Mesodermal cell (in vitro differentiated cells): ENCODE measurements at regions not wholly inside any gene's neighbourhood (a gene's known extent, or its start where the extent isn't known, plus 50 kb on each side); places are given as distances from the start of the nearest gene placed in this dataset.

Experiments
- H3K27ac ChIP-seq: 2 replicates; pipeline ENCODE4 v1.7.0; 2013; ENCODE audit warnings: mild to moderate bottlenecking, low read depth, low read length, moderate library complexity; ENCODE audit not compliant: severe bottlenecking
- H3K36me3 ChIP-seq: 2 replicates; pipeline ENCODE4 v1.7.1; 2013; ENCODE audit warnings: mild to moderate bottlenecking, low read length, moderate library complexity; ENCODE audit not compliant: control insufficient read depth, insufficient read depth
- H3K4me1 ChIP-seq: one replicate; pipeline ENCODE4 v1.7.1; 2013; ENCODE audit warnings: mild to moderate bottlenecking, low read length; ENCODE audit not compliant: insufficient read depth, control insufficient read depth, poor library complexity, severe bottlenecking
- H3K4me3 ChIP-seq: 2 replicates; pipeline ENCODE4 v1.7.0; 2013; ENCODE audit warnings: low read length, control low read depth, mild to moderate bottlenecking; ENCODE audit not compliant: insufficient read depth, poor library complexity, severe bottlenecking; ENCODE audit errors: extremely low read depth
- H3K9me3 ChIP-seq: 2 replicates; pipeline ENCODE4 v1.7.1; 2013; ENCODE audit warnings: mild to moderate bottlenecking, low read length, moderate library complexity; ENCODE audit not compliant: control insufficient read depth
- WGBS, 2 experiments: methylation state at CpG; one replicate each; pipeline ENCODE4 v1.1.5; 2013; ENCODE audit warnings: missing lambda C conversion rate in 2 of 2; ENCODE audit not compliant: insufficient coverage in 2 of 2; 5-methylcytosine and 5-hydroxymethylcytosine counted together

DNA sequence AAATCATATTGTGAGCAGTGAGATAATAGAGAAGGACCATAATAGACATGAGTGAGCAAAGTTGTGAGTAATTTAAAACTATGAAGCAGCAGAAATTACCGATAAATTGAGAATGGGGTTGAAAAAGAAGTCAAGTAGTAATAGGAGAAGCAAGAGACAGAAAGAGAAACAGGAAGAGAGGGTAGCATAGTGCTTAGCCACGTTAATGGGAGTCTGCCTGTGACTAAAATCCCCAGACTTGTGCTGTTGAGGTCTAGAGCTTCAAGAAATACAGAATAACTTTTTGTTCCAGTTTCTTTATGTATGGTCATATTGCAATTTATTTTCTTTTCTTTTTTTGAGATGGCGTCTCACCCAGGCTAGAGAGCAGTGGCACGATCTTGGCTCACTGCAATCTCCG is 368.7 kb downstream of the METTL15 start:
- H3K36me3 ChIP-seq = no peaks in the 10 kb centered on the region
- no peaks in the 10 kb centered on the region for H3K4me1 ChIP-seq
- 94 to 100% methylated on average over 5 of the region's 5 CpGs for WGBS, 2 experiments
- no peaks in the 10 kb centered on the region for H3K9me3 ChIP-seq
- no peak overlapping the region for H3K27ac ChIP-seq
- H3K4me3 ChIP-seq = no peak overlapping the region

GRCh38 chr11:28476049-28476448 is 367.9 kb downstream of the METTL15 start:
- no peak overlapping the region for H3K27ac ChIP-seq
- no peak overlapping the region for H3K4me3 ChIP-seq
- 50% methylated on average over 1 of the region's 3 CpGs; no CpG with 5 or more reads in 1 of the 2 experiments for WGBS, 2 experiments
- no peaks in the 10 kb centered on the region for H3K4me1 ChIP-seq
- H3K36me3 ChIP-seq = no peaks in the 10 kb centered on the region
- H3K9me3 ChIP-seq = no peaks in the 10 kb centered on the region

DNA sequence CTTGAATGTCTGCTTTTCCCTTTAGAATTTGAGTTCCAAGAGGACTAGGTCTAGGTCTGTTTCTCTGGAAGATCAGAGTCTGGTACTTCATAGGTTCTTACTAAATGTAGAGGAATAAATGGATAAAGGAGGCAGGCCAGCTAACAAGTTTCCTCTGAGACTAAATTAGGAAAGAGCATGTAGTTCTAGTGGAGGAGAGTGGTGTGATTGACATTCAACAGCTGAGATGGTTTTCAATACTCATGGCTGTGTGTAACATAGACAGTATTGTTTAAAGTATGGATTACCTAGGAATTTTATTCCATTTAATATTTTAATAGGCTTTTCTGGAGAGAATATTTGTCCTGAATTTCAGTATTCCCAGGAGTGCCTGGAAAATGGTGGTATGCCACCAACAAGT is 364.7 kb downstream of the METTL15 start:
- Histone ChIP-seq H3K4me3 (no peak overlapping the region), H3K27ac (no peak overlapping the region), H3K36me3 (no peaks in the 10 kb centered on the region), H3K9me3 (no peaks in the 10 kb centered on the region), H3K4me1 (no peaks in the 10 kb centered on the region)

DNA sequence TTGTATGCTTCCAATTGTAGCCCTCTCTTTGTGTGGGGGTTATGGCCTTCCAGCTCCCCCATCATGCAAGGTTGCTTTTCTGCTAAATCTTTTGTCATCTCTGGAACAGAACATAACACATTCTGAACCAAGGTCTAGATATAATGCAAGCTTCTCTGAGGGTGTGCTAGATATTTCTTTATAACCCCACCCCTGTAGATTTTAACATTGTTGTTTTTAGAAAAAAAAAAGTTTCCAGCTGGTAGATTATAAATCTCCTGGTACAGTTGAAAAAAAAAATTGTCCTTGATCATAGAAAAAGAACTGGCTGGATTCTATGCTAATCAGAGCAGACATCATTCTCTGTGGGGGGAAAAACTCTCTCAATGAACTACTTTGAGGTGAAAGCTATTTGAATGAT is 363.3 kb downstream of the METTL15 start:
- no peaks in the 10 kb centered on the region for H3K36me3 ChIP-seq
- H3K27ac ChIP-seq = no peak overlapping the region
- no peaks in the 10 kb centered on the region for H3K9me3 ChIP-seq
- no peak overlapping the region for H3K4me3 ChIP-seq
- H3K4me1 ChIP-seq = no peaks in the 10 kb centered on the region

DNA sequence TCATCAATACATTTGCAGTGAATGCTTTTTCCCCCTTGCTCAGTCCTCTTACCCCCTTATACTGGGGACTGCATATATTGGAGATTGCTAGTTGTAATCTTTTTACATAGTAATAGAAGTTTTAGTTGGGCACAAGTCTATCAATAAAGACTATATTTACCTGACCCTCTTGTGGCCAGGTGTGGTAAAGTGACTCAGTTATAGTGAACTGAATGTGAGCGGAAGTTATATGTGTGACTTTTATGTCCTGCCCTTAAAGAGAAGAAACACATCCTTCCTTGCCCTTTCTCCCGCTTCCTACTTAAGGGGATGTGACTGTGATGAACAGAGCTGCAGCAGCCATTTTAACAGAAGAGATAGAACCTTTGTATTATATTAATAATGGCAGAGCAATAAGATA is 362.0 kb downstream of the METTL15 start:
- no CpG with 5 or more reads among the region's 2 CpGs for WGBS, 2 experiments
- no peak overlapping the region for H3K4me3 ChIP-seq

GRCh38 chr11:28466506-28466905 is 358.3 kb downstream of the METTL15 start:
- 97% methylated on average over 6 of the region's 7 CpGs; no CpG with 5 or more reads in 1 of the 2 experiments for WGBS, 2 experiments
- Histone ChIP-seq H3K36me3 (no peaks in the 10 kb centered on the region), H3K27ac (no peak overlapping the region), H3K4me1 (no peaks in the 10 kb centered on the region), H3K9me3 (no peaks in the 10 kb centered on the region), H3K4me3 (no peak overlapping the region)

More for the DNA sequence above, 362.0 kb downstream of the METTL15 start:
- H3K9me3 ChIP-seq = no peaks in the 10 kb centered on the region
- H3K36me3 ChIP-seq = no peaks in the 10 kb centered on the region
- no peak overlapping the region for H3K27ac ChIP-seq
- H3K4me1 ChIP-seq = no peaks in the 10 kb centered on the region

GRCh38 chr11:28464252-28464867 is 356.2 kb downstream of the METTL15 start:
- 45 to 62% methylated on average over 1 of the region's 1 CpG for WGBS, 2 experiments
- no peaks in the 10 kb centered on the region for H3K36me3 ChIP-seq
- H3K4me3 ChIP-seq = no peak overlapping the region
- H3K4me1 ChIP-seq = no peaks in the 10 kb centered on the region
- H3K27ac ChIP-seq = no peak overlapping the region
- H3K9me3 ChIP-seq = no peaks in the 10 kb centered on the region

- Histone ChIP-seq H3K9me3 (no peaks in the 10 kb centered on the region), H3K36me3 (no peaks in the 10 kb centered on the region), H3K27ac (no peak overlapping the region), H3K4me1 (no peaks in the 10 kb centered on the region), H3K4me3 (no peak overlapping the region)
- WGBS, 2 experiments = 100% methylated on average over 2 of the region's 4 CpGs
These were observed 355.6 kb downstream of the METTL15 start for GRCh38 chr11:28463826-28464225.

DNA sequence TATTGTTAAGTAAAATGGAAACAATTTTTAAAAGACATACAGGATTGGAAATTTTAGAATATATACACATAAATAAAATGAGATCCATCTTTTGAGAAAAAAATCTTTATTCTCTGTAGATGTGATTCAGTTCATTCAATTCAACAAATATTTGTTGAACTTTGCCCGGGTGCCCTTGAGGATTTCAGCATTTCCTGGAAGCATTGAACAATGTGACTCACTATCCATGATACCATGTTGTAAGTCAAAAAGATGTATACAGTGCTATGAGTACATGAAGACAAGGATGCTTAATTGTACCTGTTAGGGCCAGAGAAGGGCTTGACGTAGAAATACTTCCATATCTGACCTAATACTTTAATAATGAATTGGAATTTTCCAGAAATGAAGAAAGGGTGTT is 353.7 kb downstream of the METTL15 start:
- Histone ChIP-seq H3K4me1 (no peaks in the 10 kb centered on the region), H3K9me3 (no peaks in the 10 kb centered on the region), H3K36me3 (no peaks in the 10 kb centered on the region), H3K4me3 (no peak overlapping the region), H3K27ac (no peak overlapping the region)
- WGBS, 2 experiments = 89% methylated on average over 1 of the region's 2 CpGs; no CpG with 5 or more reads in 1 of the 2 experiments

DNA sequence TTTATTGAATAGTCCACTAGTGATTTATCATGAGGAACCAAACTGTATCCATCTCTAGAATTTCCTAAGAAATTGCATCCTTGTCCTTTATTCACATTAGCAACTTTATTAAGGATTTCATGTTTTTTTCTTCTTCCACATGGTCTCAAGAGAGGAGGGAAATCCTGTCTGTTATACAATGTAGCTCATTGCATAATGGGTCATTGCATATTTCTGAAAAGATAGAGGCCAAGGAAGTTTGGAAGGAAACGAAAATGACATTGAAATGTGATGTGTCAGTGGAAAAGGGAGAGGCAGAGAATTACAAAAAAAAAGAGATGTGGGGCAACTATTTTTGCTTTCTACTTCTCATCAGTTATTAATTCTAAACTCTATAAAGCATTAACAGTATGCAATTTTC is 353.1 kb downstream of the METTL15 start:
- H3K36me3 ChIP-seq = no peaks in the 10 kb centered on the region
- H3K9me3 ChIP-seq = no peaks in the 10 kb centered on the region
- WGBS, 2 experiments = 88 to 100% methylated on average over 1 of the region's 1 CpG
- H3K4me3 ChIP-seq = no peak overlapping the region
- H3K27ac ChIP-seq = no peak overlapping the region
- H3K4me1 ChIP-seq = no peaks in the 10 kb centered on the region

GRCh38 chr11:28460348-28460747 is 352.2 kb downstream of the METTL15 start:
- Histone ChIP-seq H3K27ac (no peak overlapping the region), H3K4me3 (no peak overlapping the region), H3K4me1 (no peaks in the 10 kb centered on the region), H3K9me3 (no peaks in the 10 kb centered on the region), H3K36me3 (no peaks in the 10 kb centered on the region)
